Right ventricle myocardium inferior (tissue), 1 donor: ENCODE measurements at regions not wholly inside any gene's neighbourhood (a gene's known extent, or its start where the extent isn't known, plus 50 kb on each side); places are given as distances from the start of the nearest gene placed in this dataset.
"Not testable (repeated sequence)": the region's sequence is repeated elsewhere in the genome, so short reads cannot be mapped to it uniquely, and the experiment has no call there.

Experiments used
- ATAC-seq: fragments of 200-7000 bp; cut with Tn5 transposase; one replicate; pipeline ENCODE4 v1.9.1; 2020; ENCODE audit warnings: mild to moderate bottlenecking, moderate library complexity
- DNase-seq: peaks from one replicate; pipeline ENCODE4 v3.0.0; 2021; ENCODE audit errors: missing footprints
- intact Hi-C: fragments of 100-400 bp; cut with DNase I; formaldehyde crosslinking; loops from one replicate; pipeline ENCODE4 v1.11.0; 2022
- donor health status: DM: no; HTN: yes; CAD: no; lungs with severe emphysema.

- intact Hi-C loops, ATAC-seq, DNase-seq: not testable (repeated sequence)
Measured at GRCh38 chr7:76928751-76929150, 103.4 kb downstream of the SPDYE17 start.

- DNase-seq, ATAC-seq, intact Hi-C loops: not testable (repeated sequence)
Measured at GRCh38 chr7:76927741-76928393, 104.3 kb downstream of the SPDYE17 start.

- DNase-seq, intact Hi-C loops, ATAC-seq: not testable (repeated sequence)
Measured at GRCh38 chr7:76926416-76926815, 105.7 kb downstream of the SPDYE17 start.

GRCh38 chr7:76924756-76925155 is 107.4 kb downstream of the SPDYE17 start:
- ATAC-seq, DNase-seq, intact Hi-C loops: not testable (repeated sequence)

- intact Hi-C loops, DNase-seq, ATAC-seq: not testable (repeated sequence)
Measured at GRCh38 chr7:76918619-76919018, 113.5 kb downstream of the SPDYE17 start.

- ATAC-seq, DNase-seq, intact Hi-C loops: not testable (repeated sequence)
Measured at GRCh38 chr7:76914361-76914760, 117.8 kb downstream of the SPDYE17 start.

- intact Hi-C loops, DNase-seq, ATAC-seq: not testable (repeated sequence)
Measured at GRCh38 chr7:76912011-76912814, 119.9 kb downstream of the SPDYE17 start.

GRCh38 chr7:76904688-76905087 is 127.5 kb downstream of the SPDYE17 start:
- ATAC-seq, intact Hi-C loops, DNase-seq: not testable (repeated sequence)

GRCh38 chr7:76901944-76902710 is 130.0 kb downstream of the SPDYE17 start:
- ATAC-seq, intact Hi-C loops: not testable (repeated sequence)

GRCh38 chr7:76898807-76899206 is 133.4 kb downstream of the SPDYE17 start:
- intact Hi-C loops, ATAC-seq, DNase-seq: not testable (repeated sequence)

More at GRCh38 chr7:76901944-76902710, 130.0 kb downstream of the SPDYE17 start:
- not testable (repeated sequence) for DNase-seq

GRCh38 chr7:76897007-76897406 is 135.2 kb downstream of the SPDYE17 start:
- ATAC-seq, intact Hi-C loops: not testable (repeated sequence)

GRCh38 chr7:76895696-76896095 is 136.5 kb downstream of the SPDYE17 start:
- DNase-seq, ATAC-seq, intact Hi-C loops: not testable (repeated sequence)

More at GRCh38 chr7:76897007-76897406, 135.2 kb downstream of the SPDYE17 start:
- DNase-seq = not testable (repeated sequence)

- intact Hi-C loops, DNase-seq, ATAC-seq: not testable (repeated sequence)
Measured at GRCh38 chr7:76891771-76892170, 140.4 kb downstream of the SPDYE17 start.

- ATAC-seq, intact Hi-C loops, DNase-seq: not testable (repeated sequence)
Measured at GRCh38 chr7:76879733-76880288, 152.3 kb downstream of the SPDYE17 start.

- ATAC-seq, DNase-seq, intact Hi-C loops: not testable (repeated sequence)
Measured at GRCh38 chr7:76875760-76876159, 156.4 kb downstream of the SPDYE17 start.

- ATAC-seq, intact Hi-C loops, DNase-seq: not testable (repeated sequence)
Measured at GRCh38 chr7:76870504-76870808, 161.7 kb downstream of the SPDYE17 start.

GRCh38 chr7:76867364-76867889 is 164.7 kb downstream of the SPDYE17 start:
- DNase-seq, intact Hi-C loops, ATAC-seq: not testable (repeated sequence)

- ATAC-seq, DNase-seq, intact Hi-C loops: not testable (repeated sequence)
Measured at GRCh38 chr7:76863150-76863773, 168.9 kb downstream of the SPDYE17 start.
